ENCODE measurements at regions not wholly inside any gene's neighbourhood (a gene's known extent, or its start where the extent isn't known, plus 50 kb on each side); places are given as distances from the start of the nearest gene placed in this dataset.

DNA sequence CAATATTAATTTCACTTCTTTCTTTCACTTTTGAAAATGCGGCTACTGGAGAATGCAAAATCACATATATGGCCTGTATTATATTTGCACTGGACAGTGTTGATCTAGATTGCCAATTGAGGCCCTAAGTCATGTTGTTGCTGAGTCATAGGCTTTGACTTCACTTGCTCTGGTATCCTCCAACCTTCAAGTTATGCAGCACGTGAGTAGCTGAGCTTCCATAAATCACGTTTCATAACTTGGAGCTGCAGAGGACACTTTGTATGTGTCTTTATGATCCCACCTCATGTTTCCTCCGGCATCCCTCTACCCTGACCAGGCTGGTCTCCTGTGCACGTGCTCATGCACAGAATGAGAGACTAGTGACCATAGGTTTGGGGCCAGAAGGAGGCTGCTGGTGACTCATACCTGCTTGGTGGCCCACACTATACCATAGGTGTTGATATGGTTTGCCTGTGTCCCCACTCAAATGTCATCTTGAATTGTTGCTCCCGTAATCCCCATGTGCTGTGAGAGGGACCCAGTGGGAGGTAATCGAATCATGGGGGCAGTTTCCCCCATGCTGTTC is 103.0 kb upstream of the TSPAN2 start:
- TF ChIP-seq, protein P1, sequence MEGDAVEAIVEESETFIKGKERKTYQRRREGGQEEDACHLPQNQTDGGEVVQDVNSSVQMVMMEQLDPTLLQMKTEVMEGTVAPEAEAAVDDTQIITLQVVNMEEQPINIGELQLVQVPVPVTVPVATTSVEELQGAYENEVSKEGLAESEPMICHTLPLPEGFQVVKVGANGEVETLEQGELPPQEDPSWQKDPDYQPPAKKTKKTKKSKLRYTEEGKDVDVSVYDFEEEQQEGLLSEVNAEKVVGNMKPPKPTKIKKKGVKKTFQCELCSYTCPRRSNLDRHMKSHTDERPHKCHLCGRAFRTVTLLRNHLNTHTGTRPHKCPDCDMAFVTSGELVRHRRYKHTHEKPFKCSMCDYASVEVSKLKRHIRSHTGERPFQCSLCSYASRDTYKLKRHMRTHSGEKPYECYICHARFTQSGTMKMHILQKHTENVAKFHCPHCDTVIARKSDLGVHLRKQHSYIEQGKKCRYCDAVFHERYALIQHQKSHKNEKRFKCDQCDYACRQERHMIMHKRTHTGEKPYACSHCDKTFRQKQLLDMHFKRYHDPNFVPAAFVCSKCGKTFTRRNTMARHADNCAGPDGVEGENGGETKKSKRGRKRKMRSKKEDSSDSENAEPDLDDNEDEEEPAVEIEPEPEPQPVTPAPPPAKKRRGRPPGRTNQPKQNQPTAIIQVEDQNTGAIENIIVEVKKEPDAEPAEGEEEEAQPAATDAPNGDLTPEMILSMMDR (IDR thresholded peaks at IDR 0.05): no peak
- TF ChIP-seq EP300 (IDR thresholded peaks at IDR 0.05; ENCODE audit: low read depth) (no peak), POLR2AphosphoS5 (IDR thresholded peaks at IDR 0.05) (no peak), POLR2A (IDR thresholded peaks at IDR 0.05) (no peak)
